Peyer's patch (tissue), 4 donors: ENCODE measurements at regions not wholly inside any gene's neighbourhood (a gene's known extent, or its start where the extent isn't known, plus 50 kb on each side); places are given as distances from the start of the nearest gene placed in this dataset.

Experiments used
- POLR2A ChIP-seq, 2 donors: fragments of 450-650 bp; IDR thresholded peaks; one replicate each; pipeline ENCODE4 v1.5.1; 2017; ENCODE audit warnings: antibody characterized with exemption in 2 of 2, mild to moderate bottlenecking in 2 of 2, moderate library complexity in 2 of 2
- TF ChIP-seq, protein P1 (sequence below), 6 experiments: fragments of 450-650 bp in 4 of 6; fragments of 200-600 bp in 2 of 6; sonication (generic) in 1 of 6; IDR thresholded peaks; one replicate each; pipeline ENCODE4 v1.5.1; 2017 to 2019; ENCODE audit warnings: antibody characterized with exemption in 6 of 6, mild to moderate bottlenecking in 3 of 6, moderate library complexity in 1 of 6

DNA sequence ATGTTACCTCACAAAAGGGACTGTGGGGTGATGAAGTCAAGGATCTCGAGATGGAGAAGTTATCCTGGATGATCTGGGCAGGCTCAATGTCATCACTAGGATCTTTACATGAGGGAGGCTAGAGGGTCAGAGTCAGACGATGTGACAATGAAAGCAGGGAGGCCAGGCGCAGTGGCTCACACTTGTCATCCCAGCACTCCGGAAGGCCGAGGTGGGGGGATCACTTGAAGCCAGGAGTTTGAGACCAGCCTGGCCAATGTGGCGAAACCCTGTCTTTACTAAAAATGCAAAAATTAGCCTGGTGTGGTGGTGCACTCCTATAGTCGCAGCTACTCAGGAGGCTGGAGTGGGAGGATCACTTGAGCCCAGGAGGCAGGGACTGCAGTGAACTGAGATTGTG lies 68.8 kb downstream of the TTLL2 start:
- TF ChIP-seq, protein P1, sequence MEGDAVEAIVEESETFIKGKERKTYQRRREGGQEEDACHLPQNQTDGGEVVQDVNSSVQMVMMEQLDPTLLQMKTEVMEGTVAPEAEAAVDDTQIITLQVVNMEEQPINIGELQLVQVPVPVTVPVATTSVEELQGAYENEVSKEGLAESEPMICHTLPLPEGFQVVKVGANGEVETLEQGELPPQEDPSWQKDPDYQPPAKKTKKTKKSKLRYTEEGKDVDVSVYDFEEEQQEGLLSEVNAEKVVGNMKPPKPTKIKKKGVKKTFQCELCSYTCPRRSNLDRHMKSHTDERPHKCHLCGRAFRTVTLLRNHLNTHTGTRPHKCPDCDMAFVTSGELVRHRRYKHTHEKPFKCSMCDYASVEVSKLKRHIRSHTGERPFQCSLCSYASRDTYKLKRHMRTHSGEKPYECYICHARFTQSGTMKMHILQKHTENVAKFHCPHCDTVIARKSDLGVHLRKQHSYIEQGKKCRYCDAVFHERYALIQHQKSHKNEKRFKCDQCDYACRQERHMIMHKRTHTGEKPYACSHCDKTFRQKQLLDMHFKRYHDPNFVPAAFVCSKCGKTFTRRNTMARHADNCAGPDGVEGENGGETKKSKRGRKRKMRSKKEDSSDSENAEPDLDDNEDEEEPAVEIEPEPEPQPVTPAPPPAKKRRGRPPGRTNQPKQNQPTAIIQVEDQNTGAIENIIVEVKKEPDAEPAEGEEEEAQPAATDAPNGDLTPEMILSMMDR (IDR thresholded peaks at IDR 0.05) = no peak
- TF ChIP-seq POLR2A (IDR thresholded peaks at IDR 0.05) = no peak
